Activated CD4-positive, alpha-beta T cell treated with anti-CD3 and anti-CD28 coated beads for 4 hours (primary cell): ENCODE measurements at regions not wholly inside any gene's neighbourhood (a gene's known extent, or its start where the extent isn't known, plus 50 kb on each side); places are given as distances from the start of the nearest gene placed in this dataset.
"Not testable (repeated sequence)": the region's sequence is repeated elsewhere in the genome, so short reads cannot be mapped to it uniquely, and the experiment has no call there.

ENCODE experiments used
- DNase-seq, 2 donors: peaks; one replicate each; pipeline ENCODE4 v3.0.0-alpha.2; 2020

- DNase-seq: no peak
Observed at GRCh38 chr14:25699981-25700380, 650.0 kb upstream of the STXBP6 start.

- DNase-seq: no peak
Observed at GRCh38 chr14:25698111-25698510, 648.2 kb upstream of the STXBP6 start.

- no peak for DNase-seq
Observed at GRCh38 chr14:25696176-25696575, 646.2 kb upstream of the STXBP6 start.

DNA sequence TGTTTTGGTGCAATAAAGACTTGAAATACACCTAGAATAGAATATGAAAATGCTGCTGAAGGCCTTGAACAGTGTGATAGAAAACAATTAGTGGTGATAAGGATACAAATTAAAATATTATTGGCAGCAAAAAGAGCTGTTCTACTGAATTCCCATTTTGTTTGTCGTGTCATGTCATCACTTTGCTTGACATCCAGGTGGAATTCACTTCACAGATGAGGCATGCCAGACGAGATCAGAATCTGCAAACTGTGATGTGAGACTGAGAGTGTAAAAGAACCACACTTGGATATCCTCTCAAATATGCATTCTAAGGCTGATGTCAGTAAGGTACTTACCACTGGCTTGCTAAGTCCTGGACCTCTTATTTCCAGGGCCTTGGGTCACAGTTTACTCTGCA is 635.1 kb upstream of the STXBP6 start:
- no peak for DNase-seq

- no peak for DNase-seq
Observed at GRCh38 chr14:25680934-25681333, 631.0 kb upstream of the STXBP6 start.

GRCh38 chr14:25680511-25680910 is 630.6 kb upstream of the STXBP6 start:
- not testable (repeated sequence) for DNase-seq

- no peak for DNase-seq
Observed at GRCh38 chr14:25677111-25677510, 627.2 kb upstream of the STXBP6 start.

DNA sequence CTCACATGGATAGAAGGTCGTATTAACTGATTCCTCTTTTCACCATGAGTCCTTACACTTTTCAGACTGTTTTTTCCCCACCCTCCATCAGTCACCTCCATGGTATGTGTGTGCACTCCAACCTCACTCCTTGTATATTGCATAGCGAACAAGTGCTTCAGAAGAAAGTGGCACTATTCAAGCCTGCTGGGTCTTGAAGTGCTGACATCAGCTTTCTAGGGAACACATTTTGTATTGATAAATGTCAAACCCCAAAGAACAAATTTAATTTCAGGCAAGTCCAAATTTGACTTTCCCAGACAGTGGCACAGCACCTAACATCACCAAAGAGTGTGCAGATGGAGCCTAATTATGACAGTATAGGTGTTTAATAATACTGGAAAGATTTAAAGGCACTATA is 617.4 kb upstream of the STXBP6 start:
- DNase-seq: no peak

DNA sequence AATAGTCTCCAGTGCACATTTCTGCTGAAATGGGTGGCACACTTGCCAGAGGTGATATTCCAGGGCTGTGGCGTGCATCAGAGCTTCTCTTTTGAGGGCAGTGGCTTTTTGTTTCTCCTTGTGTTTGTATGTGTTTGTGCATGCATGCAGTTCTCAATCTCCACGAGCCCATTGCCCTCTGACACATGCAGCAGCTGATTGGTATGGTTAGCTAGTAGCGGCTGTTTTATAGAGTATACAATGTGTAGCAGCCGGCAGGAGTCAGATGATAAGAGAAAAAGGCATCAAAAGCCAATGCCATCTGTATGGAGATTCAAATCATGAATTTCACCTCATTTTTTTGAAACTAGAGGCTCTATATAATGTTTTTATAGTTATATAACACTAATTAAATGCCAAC is 616.9 kb upstream of the STXBP6 start:
- DNase-seq: no peak

DNA sequence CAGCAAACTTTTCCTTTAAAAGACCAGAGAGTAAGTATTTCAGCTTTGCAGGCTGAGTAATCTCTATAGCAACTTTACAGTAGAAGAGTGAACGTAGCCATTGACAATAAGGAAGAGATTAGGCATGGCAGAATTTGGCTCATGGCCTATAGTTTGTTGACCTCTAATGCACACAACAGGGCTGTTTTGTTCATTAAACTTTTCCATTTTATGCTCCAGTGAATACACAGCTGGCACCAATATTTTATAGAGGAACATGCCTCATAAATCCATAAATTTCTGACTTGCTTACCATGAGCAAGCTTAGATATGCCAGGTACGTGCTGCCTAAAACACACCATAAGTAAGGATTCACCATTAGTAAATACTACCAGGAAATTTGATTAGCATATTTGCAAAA is 609.0 kb upstream of the STXBP6 start:
- no peak for DNase-seq

- no peak for DNase-seq
Observed at GRCh38 chr14:25630447-25630846, 580.5 kb upstream of the STXBP6 start.

DNA sequence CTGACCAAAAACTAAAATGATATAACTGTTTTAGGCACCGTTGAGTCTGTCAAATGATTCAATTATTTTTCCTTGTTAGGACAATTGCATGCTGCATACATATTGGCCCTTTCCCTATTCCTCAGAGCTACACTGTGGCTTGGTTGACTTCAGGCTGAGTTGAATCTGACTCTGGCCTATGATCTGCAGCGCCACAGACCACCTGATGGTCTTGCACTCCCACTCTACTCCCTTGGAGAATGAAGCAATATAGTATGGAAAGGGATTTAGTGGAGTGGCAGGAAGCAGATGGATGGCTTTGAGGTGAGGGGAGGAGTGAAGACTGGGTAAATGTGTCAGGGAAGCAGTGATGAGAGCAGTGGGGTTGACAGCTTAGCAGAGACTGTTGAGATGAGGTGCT is 579.0 kb upstream of the STXBP6 start:
- no peak for DNase-seq

DNA sequence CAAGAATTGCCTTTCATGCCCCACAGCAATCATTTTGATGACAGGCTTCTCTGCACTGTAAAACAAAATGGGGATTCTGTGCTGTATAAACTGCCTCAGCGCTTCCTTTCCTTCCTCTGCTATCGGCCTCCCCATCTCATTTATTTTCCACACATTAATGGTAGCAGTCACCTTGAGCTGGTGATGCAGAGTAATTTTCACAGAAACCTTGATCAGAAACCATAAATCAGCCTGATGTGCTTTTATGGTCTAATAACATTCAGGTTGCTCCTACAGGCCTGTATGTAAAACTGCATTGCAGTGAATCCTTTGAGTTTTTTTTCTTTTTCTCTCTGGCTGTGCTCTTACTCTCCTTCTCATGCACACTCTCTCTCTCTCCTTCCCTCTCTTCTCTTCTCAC is 578.4 kb upstream of the STXBP6 start:
- no peak for DNase-seq

GRCh38 chr14:25626986-25627385 is 577.0 kb upstream of the STXBP6 start:
- no peak for DNase-seq

- DNase-seq: no peak
Observed at GRCh38 chr14:25622763-25623162, 572.8 kb upstream of the STXBP6 start.

- DNase-seq: no peak
Observed at GRCh38 chr14:25620515-25620914, 570.6 kb upstream of the STXBP6 start.

- no peak for DNase-seq
Observed at GRCh38 chr14:25615174-25615573, 565.2 kb upstream of the STXBP6 start.

GRCh38 chr14:25607192-25607591 is 557.2 kb upstream of the STXBP6 start:
- DNase-seq: no peak

GRCh38 chr14:25602106-25602505 is 552.2 kb upstream of the STXBP6 start:
- no peak for DNase-seq

- no peak for DNase-seq
Observed at GRCh38 chr14:25588751-25589150, 538.8 kb upstream of the STXBP6 start.

GRCh38 chr14:25574628-25575325 is 524.8 kb upstream of the STXBP6 start:
- no peak for DNase-seq

GRCh38 chr14:25570483-25570882 is 520.5 kb upstream of the STXBP6 start:
- DNase-seq: no peak

DNA sequence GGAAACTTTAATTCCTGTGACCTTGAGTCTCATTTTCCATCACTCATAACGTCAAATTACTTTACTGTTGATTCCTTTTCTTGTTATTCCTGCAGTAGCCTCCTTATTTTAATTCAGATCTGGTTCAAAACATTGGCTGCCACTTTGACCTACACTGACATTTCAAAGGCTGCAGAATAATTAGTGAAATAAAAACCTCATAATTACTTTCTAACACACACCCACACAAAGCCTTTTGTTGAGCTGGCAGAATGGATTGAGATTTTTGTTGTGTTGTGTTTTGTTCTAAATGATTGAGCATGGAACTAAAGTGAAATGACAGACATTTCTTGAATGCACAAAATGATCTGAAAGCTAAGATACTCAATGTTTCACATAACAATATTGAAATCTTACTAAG is 507.5 kb upstream of the STXBP6 start:
- DNase-seq: no peak

GRCh38 chr14:25552826-25553225 is 502.9 kb upstream of the STXBP6 start:
- DNase-seq: no peak

DNA sequence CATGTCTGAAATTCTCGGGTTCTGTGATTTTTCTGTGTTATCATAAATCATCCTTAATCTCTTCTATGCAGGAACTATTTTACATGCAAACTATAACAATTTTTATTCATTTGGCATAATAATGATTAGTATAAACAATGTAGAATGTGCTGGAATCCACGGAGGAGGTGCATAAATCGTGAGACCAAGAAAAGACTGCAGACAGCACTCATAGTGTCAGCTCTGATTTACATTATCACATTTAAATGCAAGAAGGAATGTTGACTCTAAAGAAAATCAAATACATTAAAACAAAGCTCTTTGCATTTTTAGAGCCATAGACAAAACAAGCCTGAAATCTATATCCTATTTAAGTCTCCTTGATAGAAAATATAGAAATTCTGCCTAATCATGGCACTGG is 501.7 kb upstream of the STXBP6 start:
- no peak for DNase-seq

- DNase-seq: no peak
Observed at GRCh38 chr14:25546826-25547225, 496.9 kb upstream of the STXBP6 start.
